ENCODE measurements at regions not wholly inside any gene's neighbourhood (a gene's known extent, or its start where the extent isn't known, plus 50 kb on each side); places are given as distances from the start of the nearest gene placed in this dataset.
"Not testable (repeated sequence)": the region's sequence is repeated elsewhere in the genome, so short reads cannot be mapped to it uniquely, and the experiment has no call there.

GRCh38 chr3:139185527-139185926 is 140.8 kb upstream of the PRR23C start:
- DNase-seq, result no peak
- H3K27ac ChIP-seq, result no peak overlapping the region

GRCh38 chr3:139187154-139187553 is 142.5 kb upstream of the PRR23C start:
- H3K4me3 ChIP-seq, result no peak overlapping the region
- no peaks in the 10 kb centered on the region for H3K27me3 ChIP-seq
- H3K36me3 ChIP-seq, result no peaks in the 10 kb centered on the region
- H3K4me1 ChIP-seq, result no peaks in the 10 kb centered on the region
- DNase-seq, result no peak
- TF ChIP-seq, protein P1, sequence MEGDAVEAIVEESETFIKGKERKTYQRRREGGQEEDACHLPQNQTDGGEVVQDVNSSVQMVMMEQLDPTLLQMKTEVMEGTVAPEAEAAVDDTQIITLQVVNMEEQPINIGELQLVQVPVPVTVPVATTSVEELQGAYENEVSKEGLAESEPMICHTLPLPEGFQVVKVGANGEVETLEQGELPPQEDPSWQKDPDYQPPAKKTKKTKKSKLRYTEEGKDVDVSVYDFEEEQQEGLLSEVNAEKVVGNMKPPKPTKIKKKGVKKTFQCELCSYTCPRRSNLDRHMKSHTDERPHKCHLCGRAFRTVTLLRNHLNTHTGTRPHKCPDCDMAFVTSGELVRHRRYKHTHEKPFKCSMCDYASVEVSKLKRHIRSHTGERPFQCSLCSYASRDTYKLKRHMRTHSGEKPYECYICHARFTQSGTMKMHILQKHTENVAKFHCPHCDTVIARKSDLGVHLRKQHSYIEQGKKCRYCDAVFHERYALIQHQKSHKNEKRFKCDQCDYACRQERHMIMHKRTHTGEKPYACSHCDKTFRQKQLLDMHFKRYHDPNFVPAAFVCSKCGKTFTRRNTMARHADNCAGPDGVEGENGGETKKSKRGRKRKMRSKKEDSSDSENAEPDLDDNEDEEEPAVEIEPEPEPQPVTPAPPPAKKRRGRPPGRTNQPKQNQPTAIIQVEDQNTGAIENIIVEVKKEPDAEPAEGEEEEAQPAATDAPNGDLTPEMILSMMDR (IDR thresholded peaks at IDR 0.05), result no peak
- H3K27ac ChIP-seq, result no peak overlapping the region
- ATAC-seq, result no peak
- intact Hi-C loops (cut with DNase I), result no loop called here
- no peaks in the 10 kb centered on the region for H3K9me3 ChIP-seq

More at GRCh38 chr3:139185527-139185926, 140.8 kb upstream of the PRR23C start:
- peaks cover 0 to 8% of the 10 kb centered on the region in 2 donors for H3K9me3 ChIP-seq
- TF ChIP-seq, protein P1 (IDR thresholded peaks at IDR 0.05), result no peak
- ATAC-seq, result no peak
- intact Hi-C loops (cut with DNase I), result no loop called here
- no peak overlapping the region for H3K4me3 ChIP-seq
- H3K4me1 ChIP-seq, result no peaks in the 10 kb centered on the region
- H3K36me3 ChIP-seq, result no peaks in the 10 kb centered on the region
- H3K27me3 ChIP-seq, result no peaks in the 10 kb centered on the region

DNA sequence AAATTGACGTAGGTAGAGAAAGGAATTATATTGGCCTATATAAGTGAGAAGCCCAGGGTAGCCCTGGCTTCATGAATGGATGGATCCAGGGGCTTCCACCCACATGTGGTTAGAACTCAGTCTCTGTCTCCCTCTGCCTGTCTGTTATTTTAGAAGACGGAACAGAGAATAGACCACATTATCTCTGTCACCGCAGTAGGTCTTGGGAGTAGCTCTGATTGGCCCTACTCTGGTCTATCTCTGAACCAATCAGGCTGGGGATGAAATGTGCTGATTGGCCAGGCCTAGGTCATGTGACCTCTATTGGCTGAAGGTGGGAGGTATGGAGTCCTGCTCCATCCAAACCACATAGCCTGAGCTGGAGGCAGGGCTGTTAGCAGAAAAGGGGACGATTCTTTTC is 143.0 kb upstream of the PRR23C start:
- no peak for ATAC-seq
- intact Hi-C loops (cut with DNase I), result no loop called here
- no peak for DNase-seq
- no peak overlapping the region for H3K27ac ChIP-seq
- TF ChIP-seq, protein P1 (IDR thresholded peaks at IDR 0.05), result no peak
- H3K9me3 ChIP-seq, result no peaks in the 10 kb centered on the region
- H3K4me1 ChIP-seq, result no peaks in the 10 kb centered on the region
- no peaks in the 10 kb centered on the region for H3K27me3 ChIP-seq
- H3K4me3 ChIP-seq, result no peak overlapping the region
- H3K36me3 ChIP-seq, result no peaks in the 10 kb centered on the region

DNA sequence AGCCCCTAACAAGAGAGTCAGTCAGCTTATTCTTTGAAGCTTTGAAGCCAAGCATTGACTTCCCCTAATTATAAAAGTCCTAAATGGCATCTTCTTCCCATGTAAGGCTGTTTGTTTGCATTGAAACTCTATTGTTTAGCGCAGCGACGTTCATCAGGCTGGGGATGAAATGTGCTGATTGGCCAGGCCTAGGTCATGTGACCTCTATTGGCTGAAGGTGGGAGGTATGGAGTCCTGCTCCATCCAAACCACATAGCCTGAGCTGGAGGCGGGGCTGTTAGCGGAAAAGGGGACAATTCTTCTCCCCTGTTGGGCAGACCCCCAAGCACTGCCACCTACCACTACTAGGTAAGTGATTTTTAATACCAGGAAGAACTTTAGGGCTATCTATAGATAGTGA is 145.3 kb upstream of the PRR23C start:
- intact Hi-C loops (cut with DNase I), result no loop called here
- DNase-seq (no peak), ATAC-seq (no peak)
- Histone ChIP-seq H3K27ac (no peak overlapping the region), H3K27me3 (no peaks in the 10 kb centered on the region), H3K9me3 (no peaks in the 10 kb centered on the region), H3K4me1 (no peaks in the 10 kb centered on the region), H3K4me3 (no peak overlapping the region), H3K36me3 (no peaks in the 10 kb centered on the region)
- TF ChIP-seq, protein P1 (IDR thresholded peaks at IDR 0.05), result no peak

- H3K27ac ChIP-seq; DNase-seq; ATAC-seq; H3K4me3 ChIP-seq; H3K27me3 ChIP-seq; H3K4me1 ChIP-seq; intact Hi-C loops (cut with DNase I); H3K36me3 ChIP-seq: not testable (repeated sequence)
- H3K9me3 ChIP-seq, result peaks cover 0 to 11% of the 10 kb centered on the region in 2 donors
Observed at GRCh38 chr3:139194421-139194820, 149.4 kb upstream of the MRPS22 start.

DNA sequence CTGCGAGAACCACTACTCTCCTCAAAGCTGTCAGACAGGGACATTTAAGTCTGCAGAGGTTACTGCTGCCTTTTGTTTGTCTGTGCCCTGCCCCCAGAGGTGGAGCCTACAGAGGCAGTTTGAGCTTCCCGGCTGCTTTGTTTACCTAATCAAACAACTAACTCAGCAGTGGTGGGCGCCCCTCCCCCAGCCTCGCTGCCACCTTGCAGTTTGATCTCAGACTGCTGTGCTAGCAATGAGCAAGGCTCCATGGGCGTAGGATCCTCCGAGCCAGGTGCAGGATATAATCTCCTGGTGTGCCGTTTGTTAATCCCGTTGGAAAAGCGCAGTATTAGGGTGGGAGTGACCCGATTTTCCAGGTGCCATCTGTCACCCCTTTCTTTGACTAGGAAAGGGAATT is 147.7 kb upstream of the MRPS22 start:
- intact Hi-C loops (cut with DNase I); H3K4me1 ChIP-seq; H3K27me3 ChIP-seq: not testable (repeated sequence)

More for the DNA sequence above, 147.7 kb upstream of the MRPS22 start:
- peaks cover 0 to 11% of the 10 kb centered on the region in 2 donors for H3K9me3 ChIP-seq
- not testable (repeated sequence) for H3K27ac ChIP-seq, DNase-seq, H3K4me3 ChIP-seq, ATAC-seq, H3K36me3 ChIP-seq

Measured in left lung (tissue), 4 donors.